Stimulated activated CD4-positive, alpha-beta T cell treated with anti-CD3 and anti-CD28 coated beads, Interleukin-1b, Interleukin-23, amount 100 ng/mL, for 48 hours (primary cell): ENCODE measurements at regions not wholly inside any gene's neighbourhood (a gene's known extent, or its start where the extent isn't known, plus 50 kb on each side); places are given as distances from the start of the nearest gene placed in this dataset.
"Not testable (repeated sequence)": the region's sequence is repeated elsewhere in the genome, so short reads cannot be mapped to it uniquely, and the experiment has no call there.

Experiments used
- DNase-seq: peaks from one replicate; pipeline ENCODE4 v3.0.0-alpha.2; 2020

DNA sequence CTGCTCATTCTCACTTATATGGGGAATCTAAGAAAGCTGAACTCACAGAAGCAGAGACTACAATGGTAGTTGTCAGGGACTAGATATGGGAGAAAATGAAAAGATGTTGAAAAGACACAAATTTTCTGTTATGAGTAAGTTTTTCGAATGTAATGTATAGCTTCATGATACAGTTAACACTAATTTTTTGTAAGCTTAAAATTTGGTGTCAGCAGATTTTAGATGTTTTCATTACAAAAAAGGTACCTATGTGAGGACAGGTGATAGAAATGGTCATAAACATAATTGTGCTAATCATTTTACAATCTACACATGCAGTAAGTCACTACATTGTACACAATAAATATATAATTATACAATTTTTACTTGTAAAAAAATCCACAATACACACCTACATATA, 286.6 kb downstream of the ZNF33B start:
- DNase-seq, result no peak

DNA sequence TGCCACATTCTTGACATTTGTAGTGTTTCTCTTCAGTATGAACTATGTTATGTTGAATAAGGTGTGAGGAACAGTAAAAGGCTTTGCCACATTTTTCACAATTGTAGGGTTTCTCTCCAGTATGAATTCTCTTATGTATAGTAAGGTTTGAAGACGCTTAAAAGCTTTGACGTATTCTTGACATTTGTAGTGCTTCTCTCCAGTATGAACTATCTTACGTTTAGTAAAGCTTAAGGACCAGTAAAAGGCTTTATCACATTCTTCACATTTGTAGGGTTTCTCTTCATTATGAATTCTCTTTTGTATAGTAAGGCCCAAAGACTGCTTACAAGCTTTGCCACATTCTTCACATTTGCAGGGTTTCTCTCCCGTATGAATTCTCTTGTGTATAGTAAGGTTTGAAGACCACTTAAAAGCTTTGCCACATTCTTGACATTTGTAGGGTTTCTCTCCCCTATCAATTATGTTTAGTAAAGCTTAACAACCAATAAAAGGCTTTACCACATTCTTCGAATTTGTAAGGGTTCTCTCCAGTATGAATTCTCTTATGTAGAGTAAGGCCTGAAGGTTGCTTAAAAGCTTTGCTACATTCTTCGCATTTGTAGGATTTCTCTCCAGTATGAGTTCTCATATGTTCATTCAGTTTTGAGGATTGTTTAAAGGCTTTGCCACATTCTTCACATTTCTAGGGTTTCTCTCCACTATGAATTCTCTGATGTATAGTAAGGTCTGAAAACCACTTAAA, 301.6 kb downstream of the ZNF33B start:
- DNase-seq, result not testable (repeated sequence)

DNA sequence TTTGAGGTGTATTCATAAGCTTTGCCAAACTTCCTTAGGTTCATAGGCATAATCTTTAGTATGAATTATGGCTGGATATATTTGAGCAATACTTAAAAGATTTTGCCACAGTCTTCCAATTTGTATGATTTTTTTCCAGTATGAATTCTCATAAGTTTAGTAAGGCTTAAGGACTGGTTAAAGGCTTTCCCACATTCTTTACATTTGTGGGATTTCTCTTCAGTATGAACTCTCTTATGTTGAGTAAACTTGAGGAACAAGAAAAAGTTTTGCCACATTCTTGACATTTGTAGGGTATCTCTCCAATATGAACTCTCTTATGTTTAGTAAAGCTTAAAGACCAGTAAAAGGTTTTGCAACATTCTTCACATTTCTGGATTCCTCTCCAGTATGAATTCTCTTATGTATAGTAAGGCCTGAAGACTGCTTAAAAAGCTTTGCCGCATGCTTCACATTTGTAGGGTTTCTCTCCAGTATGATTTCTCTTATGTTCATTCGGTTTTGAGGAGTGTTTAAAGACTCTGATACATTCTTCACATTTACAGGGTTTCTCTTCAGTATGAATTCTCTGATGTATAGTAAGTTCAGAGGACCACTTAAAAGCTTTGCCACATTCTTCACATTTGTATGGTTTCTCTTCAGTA, 302.6 kb downstream of the ZNF33B start:
- DNase-seq, result not testable (repeated sequence)

DNA sequence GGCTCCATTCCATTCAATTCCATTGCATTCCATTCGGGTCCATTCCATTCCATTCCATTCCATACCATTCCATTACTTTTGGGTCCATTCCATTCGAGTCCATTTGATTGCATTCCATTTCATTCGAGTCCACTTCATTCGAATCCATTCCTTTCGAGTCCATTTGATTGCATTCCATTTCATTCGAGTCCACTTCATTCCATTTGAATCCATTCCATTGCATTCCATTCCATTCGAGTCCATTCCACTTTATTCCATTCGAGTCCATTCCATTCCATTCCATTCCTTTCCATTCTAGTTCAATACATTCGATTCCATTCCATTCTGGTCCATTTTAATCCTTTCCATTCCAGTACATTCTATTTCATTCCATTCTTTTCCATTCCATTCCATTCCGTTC, 334.0 kb downstream of the ZNF33B start:
- DNase-seq, result no peak

DNA sequence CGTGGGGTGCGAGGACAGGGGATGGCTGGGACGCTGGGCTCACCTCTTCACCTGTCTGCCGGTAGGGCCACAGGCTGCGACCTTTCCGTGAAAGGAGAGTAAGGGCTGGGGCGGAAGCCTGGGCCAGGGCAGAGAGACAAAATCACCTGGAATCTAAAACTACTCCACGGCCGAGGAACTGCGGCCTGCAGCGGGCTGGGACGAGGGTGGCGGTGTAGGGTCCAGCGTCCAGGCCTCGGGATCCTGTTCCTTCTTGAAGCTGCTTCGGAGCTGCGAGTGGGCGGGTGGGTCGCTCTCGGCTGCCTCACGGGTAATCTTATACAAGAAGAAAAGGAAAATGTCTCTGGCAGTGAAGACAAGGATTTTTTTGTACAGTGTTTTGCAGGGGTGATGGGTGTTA, 356.5 kb downstream of the ZNF33B start:
- DNase-seq, result not testable (repeated sequence)

DNA sequence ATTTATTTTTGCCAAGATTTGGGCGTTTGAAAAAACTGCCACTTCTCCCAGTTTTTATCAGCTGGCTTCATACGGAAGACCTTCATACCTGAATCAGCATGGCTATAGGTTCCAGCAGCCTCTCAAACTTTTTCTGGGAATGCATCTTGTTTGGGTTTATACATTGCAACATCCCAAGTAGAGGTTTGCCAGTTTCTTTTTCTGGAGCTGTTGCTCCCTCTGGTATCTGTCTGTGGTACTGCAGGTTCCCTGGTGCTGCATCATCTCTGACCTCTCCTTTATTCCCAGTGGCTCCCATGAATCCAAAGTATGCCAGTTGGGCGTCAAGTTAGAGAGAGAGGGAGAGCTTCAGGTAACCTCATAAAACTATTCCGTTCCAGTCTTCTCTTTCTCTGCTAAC, 368.6 kb downstream of the ZNF33B start:
- DNase-seq, result not testable (repeated sequence)

DNA sequence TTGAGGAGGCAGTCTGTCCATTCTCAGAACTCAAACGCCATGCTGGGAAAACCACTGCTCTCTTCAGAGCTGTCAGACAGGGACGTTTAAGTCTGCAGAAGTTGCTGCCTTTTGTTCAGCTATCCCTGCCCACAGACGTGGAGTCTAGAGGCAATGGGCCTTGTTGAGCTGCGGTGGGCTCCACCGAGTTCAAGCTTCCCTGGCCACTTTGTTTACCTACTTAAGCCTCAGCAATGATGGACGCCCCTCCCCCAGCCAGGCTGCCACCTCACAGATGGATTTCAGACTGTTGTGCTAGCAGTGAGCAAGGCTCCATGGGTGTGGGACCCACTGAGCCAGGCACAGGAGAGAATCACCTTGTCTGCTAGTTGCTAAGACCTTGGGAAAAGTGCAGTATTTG, 375.1 kb downstream of the ZNF33B start:
- DNase-seq, result not testable (repeated sequence)

DNA sequence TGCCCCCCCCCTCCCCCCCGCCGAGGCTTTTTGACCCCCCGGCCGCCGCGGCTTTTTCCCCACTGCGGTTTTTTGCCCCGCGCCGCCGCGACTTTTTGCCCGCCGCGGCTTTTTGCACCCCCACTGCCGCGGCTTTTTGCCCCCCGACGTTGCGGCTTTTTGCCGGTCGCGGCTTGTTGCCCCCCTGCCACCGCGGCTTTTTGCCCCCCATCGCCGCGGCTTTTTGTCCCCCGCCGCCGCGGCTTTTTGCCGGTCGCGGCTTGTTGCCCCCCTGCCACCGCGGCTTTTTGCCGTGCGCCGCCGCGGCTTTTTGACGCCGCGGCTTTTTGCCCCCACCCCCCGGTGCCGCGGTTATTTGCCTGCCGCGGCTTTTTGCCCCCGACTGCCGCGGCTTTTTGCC, 395.4 kb downstream of the ZNF33B start:
- not testable (repeated sequence) for DNase-seq

DNA sequence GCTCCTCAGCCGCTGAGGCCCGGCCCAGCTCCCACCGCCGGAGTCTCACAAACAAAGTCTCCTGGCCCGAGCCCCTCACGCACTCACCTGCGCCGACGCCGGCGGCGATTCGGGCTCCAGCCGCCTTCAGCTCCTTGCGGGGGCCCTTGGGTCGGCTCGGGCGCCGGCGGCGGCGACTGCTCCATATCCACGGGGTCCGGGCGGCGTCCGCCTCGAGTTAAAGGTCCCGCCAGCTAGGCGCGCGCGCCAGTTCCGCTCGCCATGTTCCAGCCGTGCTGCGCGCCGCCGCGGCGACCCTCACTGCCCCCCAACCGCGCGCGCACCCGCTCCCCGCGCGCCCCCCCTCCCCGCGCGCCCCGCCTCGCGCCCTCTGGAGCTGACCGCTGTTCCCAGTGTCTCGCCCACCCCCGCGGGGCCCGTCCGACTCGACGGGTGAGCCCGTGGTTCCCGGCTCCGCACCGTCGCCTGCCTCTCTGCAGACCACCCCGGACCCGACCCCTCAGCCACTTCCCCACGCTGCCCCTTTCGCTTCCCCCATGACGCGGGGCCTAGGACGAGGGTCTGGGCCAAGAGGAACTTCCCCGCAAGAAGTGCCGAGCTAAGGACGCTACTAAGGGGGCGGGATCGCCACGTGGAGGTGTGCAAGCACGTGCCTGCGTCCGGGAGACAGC, 396.1 kb downstream of the ZNF33B start:
- no peak for DNase-seq

DNA sequence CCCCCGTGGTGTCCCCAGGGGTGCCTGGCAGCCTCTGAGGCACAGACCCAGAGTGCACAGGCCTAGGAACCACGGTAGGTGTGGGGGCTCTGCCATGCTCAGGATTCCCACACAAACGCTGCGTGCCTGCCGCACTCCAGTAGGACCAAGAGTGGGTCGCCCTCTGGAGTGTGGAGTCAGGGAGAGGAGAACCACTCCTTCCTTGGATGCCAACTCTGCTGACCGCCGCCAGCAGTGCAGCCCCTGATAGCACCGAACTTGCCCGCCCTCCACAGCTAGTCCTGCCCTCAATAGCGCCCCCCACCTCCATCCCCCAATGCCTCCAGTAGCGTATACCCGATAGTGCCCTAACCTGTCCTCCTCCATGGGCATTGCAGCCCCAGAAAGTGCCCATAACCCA, 402.0 kb downstream of the ZNF33B start:
- DNase-seq, result not testable (repeated sequence)

DNA sequence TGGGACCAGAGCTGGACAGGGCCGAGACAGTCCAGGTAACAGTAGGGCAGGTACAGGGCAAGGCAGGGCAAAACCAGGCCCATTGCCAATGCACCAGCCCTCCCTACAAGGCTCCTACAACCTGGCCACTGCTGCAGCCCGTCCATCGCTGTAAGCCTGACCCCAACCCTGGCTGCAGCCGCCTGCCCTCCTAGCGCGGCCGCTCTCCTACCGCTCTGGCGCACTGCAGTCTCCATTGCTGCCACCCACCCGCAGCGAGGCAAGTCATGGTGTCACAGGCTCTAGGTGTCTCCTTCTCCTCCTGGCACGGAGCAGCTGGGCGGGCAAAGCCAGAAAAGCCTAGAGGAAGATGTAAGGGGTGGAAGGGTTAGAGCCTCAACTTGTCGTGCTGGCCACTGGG, 402.6 kb downstream of the ZNF33B start:
- not testable (repeated sequence) for DNase-seq

DNA sequence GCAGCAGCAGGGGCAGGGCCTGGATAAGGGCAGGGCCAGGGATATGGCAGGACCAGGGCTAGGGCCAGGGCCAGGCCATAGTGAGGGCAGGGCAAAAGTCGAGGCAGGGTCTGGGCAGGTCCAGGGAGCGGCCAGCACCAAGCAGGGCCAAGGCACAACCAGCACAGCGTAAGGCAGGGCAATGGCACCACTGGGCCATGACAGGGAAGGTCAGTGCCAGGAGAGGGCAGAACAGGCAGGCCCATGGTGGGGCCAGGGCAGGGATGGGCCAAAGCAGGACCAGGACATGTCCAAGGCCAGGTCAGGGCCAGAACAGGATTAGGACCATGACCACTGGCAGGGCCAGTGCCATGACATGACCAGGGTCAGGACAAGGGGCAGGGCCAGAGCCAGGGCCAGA, 403.1 kb downstream of the ZNF33B start:
- DNase-seq, result not testable (repeated sequence)

DNA sequence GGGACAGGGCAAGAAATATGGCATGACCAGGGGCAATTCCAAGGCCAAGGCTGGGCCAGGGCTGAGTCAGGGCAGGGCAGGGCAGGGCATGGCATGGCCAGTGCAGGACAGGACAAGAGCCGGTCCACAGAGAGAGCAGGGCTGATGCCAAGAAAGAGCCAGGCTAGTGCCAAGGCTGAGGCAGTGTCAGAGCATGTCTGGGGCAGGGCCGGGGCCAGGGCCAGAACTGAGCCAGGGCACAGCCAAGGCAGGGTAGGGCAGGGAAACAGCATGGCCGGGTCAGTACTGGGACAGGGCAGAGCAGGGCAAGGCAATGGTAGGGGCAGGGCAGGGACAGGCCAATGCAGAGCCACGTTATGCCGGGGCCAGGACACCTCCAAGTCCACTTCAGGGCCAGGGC, 403.9 kb downstream of the ZNF33B start:
- not testable (repeated sequence) for DNase-seq

DNA sequence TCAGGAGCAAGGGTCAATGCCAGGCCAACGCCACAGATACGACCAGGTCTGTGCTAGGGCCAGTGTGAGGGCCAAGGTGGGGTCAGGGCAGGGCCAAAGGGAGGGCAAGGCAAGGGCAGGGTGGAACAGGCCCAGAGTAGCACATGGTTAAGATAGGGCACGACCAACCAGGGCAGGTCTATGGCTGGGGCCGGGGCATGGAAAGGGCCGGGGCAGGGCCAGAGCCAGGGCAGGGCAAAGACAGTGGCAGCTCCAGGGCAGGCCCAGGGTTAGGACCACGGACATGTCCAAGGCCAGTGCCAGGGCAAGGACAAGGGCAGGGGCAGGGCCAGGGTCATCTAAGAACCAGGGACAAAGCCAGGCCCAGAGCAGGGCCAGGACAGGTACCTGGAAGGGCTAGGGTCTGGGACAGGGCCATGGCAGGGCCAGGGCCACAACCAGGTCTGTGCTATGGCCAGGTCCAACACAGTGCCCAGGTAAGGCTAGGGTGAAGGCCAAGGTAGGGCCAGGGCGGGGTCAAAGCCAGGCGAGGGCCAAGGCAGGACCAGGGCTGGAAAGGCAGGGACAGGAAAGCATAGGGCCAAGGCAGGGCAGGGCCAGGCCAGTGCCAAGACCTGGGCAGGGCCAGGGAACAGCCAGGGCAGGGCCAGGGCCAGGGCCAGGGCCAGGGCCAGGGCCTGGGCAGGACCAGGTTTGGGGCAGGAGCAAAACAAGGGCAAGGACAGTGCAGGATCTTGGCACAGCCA, 404.7 kb downstream of the ZNF33B start:
- not testable (repeated sequence) for DNase-seq

DNA sequence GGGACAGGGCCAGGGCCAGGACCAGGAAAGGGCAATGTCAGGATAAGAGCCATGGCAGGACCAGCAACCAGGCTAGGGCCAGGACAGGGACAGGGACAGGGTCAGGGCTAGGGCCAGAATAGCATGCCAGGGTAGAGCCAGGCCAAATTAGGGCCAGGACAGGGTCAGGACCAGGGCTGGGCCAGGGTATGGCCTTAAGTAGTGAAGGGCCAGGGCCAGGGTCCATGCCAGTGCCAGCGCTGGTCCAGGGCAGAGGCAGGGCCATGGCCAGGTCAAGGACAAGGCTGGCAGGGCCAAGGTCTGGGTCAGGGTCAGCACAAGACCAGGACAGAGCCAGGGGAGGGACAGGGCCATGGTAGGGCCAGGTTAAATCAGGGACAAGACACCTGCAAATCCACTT, 405.4 kb downstream of the ZNF33B start:
- not testable (repeated sequence) for DNase-seq

DNA sequence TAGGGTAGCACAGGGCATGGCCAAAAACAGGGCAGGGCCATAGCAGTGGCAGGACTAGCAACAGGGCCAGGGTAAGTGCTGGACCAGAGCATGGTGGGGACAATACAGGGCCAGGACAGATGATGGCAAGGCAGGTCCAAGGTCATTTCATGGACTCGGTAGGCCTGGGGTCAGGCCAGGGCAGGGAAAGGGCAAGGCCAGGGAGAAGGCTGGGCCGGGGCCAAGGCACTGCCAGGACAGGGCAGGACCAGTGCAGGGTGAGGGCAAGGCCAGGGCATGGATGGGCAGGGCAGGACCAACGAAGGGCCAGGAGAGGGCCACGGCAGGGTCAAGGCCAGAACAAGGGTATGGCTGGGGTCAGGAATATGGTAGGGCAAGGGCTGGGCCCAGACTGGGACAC, 407.6 kb downstream of the ZNF33B start:
- DNase-seq, result not testable (repeated sequence)

DNA sequence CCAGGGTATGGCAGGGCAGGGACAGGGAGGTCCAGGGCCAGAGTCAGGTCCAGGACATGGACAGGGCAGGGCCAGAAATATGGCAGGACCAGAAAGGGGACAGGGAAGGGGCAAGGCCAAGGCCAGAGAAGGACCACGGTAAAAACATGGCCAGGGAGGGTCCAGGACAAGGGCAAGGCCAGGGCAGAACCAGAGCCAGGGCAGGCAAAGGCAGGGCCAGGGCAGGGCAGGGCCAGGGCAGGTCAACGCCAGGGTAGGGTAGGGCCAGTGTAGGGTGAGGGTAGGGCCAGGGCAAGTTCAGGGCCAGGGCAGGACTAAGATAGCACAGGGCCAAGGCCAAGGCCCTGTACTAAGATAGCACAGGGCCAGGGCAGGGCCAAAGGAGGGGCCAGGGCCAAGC, 408.3 kb downstream of the ZNF33B start:
- not testable (repeated sequence) for DNase-seq

DNA sequence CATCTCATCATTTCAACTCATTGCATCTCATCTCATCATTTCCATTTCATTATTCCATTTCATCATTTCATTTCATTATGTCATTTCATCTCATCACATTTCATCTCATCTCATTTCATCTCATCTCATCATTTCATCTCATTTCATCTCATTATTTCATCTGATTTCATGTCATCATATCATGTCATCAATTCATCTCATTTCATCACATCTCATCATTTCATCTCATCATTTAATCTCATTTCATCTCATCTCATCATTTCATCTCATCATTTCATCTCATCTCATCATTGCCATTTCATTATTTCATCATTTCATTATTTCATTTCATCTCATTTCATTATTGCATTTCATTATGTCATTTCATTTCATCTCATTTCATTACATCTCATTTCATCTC, 410.5 kb downstream of the ZNF33B start:
- not testable (repeated sequence) for DNase-seq

DNA sequence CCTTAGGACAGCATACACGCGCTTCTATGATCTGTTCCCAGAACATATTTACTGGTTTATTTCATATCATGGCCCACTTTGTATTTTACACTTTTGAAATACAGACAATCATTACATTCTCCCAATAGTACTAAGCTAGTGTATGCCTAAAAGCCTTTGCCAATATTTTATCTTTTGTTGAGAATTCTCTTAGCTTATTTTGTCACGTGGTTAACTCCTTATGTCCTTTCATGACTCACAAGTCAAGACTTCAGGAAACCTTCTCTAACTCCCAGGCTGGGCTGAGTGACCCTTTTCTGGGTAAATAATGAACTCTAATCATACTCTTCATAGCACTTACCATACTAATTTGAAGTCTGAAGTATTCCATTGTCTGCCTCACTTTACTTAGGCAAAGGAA, 444.8 kb downstream of the ZNF33B start:
- not testable (repeated sequence) for DNase-seq

DNA sequence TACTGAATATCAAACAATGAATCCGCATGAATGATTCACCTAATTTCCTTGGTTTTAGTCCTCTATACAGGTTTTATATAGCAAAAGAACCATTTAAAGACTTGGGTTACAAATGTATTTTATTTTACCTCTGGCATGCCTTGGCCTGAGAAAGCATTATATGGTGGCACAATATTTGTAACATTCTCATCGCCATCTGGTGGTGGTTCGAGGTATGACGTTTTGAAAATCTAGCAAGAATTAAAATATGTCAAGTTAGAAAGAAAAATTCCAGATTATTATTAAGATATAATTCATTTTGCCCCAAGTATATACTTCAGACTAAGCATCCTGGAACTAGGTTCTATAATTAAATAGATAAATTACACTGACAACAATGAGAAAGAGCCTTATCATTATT, 445.9 kb downstream of the ZNF33B start:
- DNase-seq, result peak; percentile 6

DNA sequence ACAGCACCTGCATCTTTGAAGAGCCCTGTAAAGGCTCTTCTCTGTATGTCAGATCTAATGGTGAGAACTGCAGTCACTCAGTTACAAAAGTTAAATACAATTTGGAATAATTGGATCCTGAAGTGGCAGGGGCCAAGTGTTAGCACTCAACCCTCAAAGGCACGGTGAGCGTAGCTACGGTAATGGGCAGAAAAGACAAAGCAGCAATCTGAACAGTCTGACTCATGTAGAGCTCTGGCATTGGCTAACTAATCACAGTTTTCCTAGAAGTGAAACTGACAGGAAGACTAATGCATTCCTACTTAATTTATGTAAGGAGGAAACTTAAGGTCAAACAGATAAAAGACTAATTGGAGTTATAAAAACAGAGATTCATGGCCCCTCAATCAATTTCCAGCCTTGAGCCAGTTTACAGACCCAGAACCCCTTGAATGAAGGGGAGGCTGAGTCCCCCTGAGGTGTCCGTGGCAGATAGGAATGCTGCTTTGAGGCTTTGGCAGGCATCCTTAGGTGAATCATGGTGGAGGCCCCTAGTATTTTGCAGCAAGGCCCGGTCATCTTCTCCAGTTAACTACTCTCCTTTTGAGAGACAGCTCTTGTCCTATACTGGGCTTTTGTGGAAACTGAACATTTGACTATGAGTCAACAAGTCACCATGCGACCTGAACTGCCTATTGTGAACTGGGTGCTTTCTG, 450.7 kb downstream of the ZNF33B start:
- not testable (repeated sequence) for DNase-seq
